HepG2 (cell line): ENCODE measurements at regions not wholly inside any gene's neighbourhood (a gene's known extent, or its start where the extent isn't known, plus 50 kb on each side); places are given as distances from the start of the nearest gene placed in this dataset.

Experiments
- DR1 ChIP-seq: sonication (generic); formaldehyde crosslinking; IDR thresholded peaks from 2 replicates; pipeline ENCODE4 v1.8.0; 2021; ENCODE audit warnings: mild to moderate bottlenecking, missing genetic modification reagents, inconsistent platforms
- EHMT2 ChIP-seq: fragments of 200-600 bp; sonication (generic); IDR thresholded peaks from 2 replicates; pipeline ENCODE4 v1.7.0; 2017; ENCODE audit warnings: antibody characterized with exemption, low read depth, low read length, borderline replicate concordance
- FIP1L1 ChIP-seq: fragments of 200-400 bp; formaldehyde crosslinking; IDR thresholded peaks from 2 replicates; pipeline ENCODE4 v1.6.1; 2018; ENCODE audit warnings: low read depth, mild to moderate bottlenecking, low read length, moderate library complexity, borderline replicate concordance; ENCODE audit not compliant: insufficient read depth
- JUNB ChIP-seq: sonication (generic); formaldehyde crosslinking; IDR thresholded peaks from 2 replicates; pipeline ENCODE4 v1.8.0; 2022; ENCODE audit warnings: missing genetic modification reagents, mild to moderate bottlenecking, borderline replicate concordance
- KDM3A ChIP-seq: IDR thresholded peaks from 2 replicates; pipeline ENCODE4 v1.6.1; 2018; ENCODE audit warnings: low read depth, missing compliant biosample characterization
- MIER3 ChIP-seq: IDR thresholded peaks from 2 replicates; pipeline ENCODE4 v1.6.1; 2016; ENCODE audit warnings: missing compliant biosample characterization, borderline replicate concordance
- NPAS2 ChIP-seq: sonication (generic); formaldehyde crosslinking; IDR thresholded peaks from 2 replicates; pipeline ENCODE4 v1.8.0; 2022; ENCODE audit warnings: mild to moderate bottlenecking, missing genetic modification reagents, borderline replicate concordance
- RBAK ChIP-seq: sonication (generic); formaldehyde crosslinking; IDR thresholded peaks from 2 replicates; pipeline ENCODE4 v1.5.1; 2020; ENCODE audit warnings: mild to moderate bottlenecking, missing genetic modification reagents
- SRSF1 ChIP-seq: fragments of 200-400 bp; formaldehyde crosslinking; optimal IDR thresholded peaks from 2 replicates; pipeline ENCODE3; 2017; ENCODE audit warnings: mild to moderate bottlenecking, low read depth, low read length, moderate library complexity
- ZNF180 ChIP-seq: sonication (generic); formaldehyde crosslinking; IDR thresholded peaks from 2 replicates; pipeline ENCODE4 v1.4.0; 2020; ENCODE audit warnings: low read depth, missing genetic modification reagents, borderline replicate concordance
- ZNF274 ChIP-seq: sonication (generic); formaldehyde crosslinking; IDR thresholded peaks from 2 replicates; pipeline ENCODE4 v1.5.1; 2020; ENCODE audit warnings: mild to moderate bottlenecking, missing genetic modification reagents
- ZSCAN12 ChIP-seq: sonication (generic); formaldehyde crosslinking; IDR thresholded peaks from 2 replicates; pipeline ENCODE4 v1.9.0; 2021; ENCODE audit warnings: mild to moderate bottlenecking, missing genetic modification reagents
- TF ChIP-seq, protein P1 (sequence below), 2 experiments: IDR thresholded peaks; 2 replicates each; pipeline ENCODE4 v1.6.1; 2011 to 2012; ENCODE audit warnings: low read length in 2 of 2, borderline replicate concordance in 1 of 2, low read depth in 1 of 2, mild to moderate bottlenecking in 1 of 2, moderate library complexity in 1 of 2
- TF ChIP-seq, protein P2 (sequence below): sonication (generic); formaldehyde crosslinking; IDR thresholded peaks from 2 replicates; pipeline ENCODE4 v1.8.1; 2022; ENCODE audit warnings: low read depth, mild to moderate bottlenecking, missing genetic modification reagents
- TF ChIP-seq, protein P3 (sequence below), 2 experiments: fragments of 450-650 bp in 1 of 2; sonication (generic) in 1 of 2; formaldehyde crosslinking; IDR thresholded peaks; 2 replicates each; pipeline versions ENCODE4 v1.5.0 to v1.8.0; 2020 to 2022; ENCODE audit warnings: mild to moderate bottlenecking in 1 of 2, missing genetic modification reagents in 1 of 2
- TF ChIP-seq, protein P4 (sequence below): sonication (generic); formaldehyde crosslinking; IDR thresholded peaks from 2 replicates; pipeline ENCODE4 v1.4.0; 2020; ENCODE audit warnings: missing genetic modification reagents, borderline replicate concordance
- TF ChIP-seq, protein P5 (sequence below): sonication (generic); formaldehyde crosslinking; conservative IDR thresholded peaks from 2 replicates; pipeline ENCODE4 v1.4.0; 2020; ENCODE audit warnings: missing genetic modification reagents

DNA sequence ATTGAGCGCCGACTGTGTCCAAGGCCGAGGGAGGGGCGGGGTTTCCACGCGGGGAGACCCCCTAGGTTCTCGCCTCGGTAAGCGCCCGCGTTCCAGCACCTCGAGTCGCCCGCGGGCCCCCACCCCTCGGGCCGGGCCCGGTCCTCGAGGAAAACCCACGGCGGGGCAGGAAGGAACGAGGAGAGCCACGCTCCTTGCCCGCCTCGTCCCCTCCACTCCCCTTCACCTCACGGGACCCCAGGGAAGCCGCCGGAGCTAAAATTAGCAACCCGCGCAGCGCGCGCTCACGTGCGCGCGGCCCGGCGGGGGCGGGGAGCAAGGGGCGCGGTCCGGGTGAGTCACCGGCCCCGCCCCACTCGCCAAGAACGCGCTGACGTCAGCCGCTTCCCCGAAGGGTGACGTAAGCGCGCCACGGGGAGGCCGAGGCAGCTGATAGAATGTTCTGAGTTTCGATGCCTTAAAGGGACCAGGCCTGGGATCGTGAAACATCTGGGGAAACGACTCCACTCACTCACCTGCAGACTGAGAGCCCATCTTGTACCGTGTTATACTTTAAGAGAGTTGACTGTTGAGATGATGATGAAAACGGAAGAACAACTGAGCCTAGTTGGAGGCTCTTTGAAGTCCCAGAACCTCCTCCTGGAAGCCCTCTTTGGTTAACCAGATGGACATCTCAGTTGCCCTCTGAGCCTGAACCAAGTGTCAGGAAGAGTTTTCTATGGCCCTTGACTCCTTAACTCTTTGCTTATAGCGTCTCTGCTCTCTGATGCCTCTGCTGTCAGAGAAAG, 49.7 kb upstream of the ATF3 start (continued):
- TF ChIP-seq, protein P1, sequence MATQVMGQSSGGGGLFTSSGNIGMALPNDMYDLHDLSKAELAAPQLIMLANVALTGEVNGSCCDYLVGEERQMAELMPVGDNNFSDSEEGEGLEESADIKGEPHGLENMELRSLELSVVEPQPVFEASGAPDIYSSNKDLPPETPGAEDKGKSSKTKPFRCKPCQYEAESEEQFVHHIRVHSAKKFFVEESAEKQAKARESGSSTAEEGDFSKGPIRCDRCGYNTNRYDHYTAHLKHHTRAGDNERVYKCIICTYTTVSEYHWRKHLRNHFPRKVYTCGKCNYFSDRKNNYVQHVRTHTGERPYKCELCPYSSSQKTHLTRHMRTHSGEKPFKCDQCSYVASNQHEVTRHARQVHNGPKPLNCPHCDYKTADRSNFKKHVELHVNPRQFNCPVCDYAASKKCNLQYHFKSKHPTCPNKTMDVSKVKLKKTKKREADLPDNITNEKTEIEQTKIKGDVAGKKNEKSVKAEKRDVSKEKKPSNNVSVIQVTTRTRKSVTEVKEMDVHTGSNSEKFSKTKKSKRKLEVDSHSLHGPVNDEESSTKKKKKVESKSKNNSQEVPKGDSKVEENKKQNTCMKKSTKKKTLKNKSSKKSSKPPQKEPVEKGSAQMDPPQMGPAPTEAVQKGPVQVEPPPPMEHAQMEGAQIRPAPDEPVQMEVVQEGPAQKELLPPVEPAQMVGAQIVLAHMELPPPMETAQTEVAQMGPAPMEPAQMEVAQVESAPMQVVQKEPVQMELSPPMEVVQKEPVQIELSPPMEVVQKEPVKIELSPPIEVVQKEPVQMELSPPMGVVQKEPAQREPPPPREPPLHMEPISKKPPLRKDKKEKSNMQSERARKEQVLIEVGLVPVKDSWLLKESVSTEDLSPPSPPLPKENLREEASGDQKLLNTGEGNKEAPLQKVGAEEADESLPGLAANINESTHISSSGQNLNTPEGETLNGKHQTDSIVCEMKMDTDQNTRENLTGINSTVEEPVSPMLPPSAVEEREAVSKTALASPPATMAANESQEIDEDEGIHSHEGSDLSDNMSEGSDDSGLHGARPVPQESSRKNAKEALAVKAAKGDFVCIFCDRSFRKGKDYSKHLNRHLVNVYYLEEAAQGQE (IDR thresholded peaks at IDR 0.05; ENCODE audit: borderline replicate concordance in 1 of 2, low read depth in 1 of 2, low read length in 2 of 2), result no peak
- no peak for TF ChIP-seq FIP1L1
- no peak; the same call in 1 of the 2 replicates for TF ChIP-seq JUNB (CRISPR knock-in tag)
- no peak for TF ChIP-seq NPAS2 (CRISPR knock-in tag)
- TF ChIP-seq ZNF180 (CRISPR knock-in tag), result no peak
- TF ChIP-seq ZNF274 (CRISPR knock-in tag), result no peak
- peak; percentile 23 for TF ChIP-seq SRSF1
- TF ChIP-seq, protein P2, sequence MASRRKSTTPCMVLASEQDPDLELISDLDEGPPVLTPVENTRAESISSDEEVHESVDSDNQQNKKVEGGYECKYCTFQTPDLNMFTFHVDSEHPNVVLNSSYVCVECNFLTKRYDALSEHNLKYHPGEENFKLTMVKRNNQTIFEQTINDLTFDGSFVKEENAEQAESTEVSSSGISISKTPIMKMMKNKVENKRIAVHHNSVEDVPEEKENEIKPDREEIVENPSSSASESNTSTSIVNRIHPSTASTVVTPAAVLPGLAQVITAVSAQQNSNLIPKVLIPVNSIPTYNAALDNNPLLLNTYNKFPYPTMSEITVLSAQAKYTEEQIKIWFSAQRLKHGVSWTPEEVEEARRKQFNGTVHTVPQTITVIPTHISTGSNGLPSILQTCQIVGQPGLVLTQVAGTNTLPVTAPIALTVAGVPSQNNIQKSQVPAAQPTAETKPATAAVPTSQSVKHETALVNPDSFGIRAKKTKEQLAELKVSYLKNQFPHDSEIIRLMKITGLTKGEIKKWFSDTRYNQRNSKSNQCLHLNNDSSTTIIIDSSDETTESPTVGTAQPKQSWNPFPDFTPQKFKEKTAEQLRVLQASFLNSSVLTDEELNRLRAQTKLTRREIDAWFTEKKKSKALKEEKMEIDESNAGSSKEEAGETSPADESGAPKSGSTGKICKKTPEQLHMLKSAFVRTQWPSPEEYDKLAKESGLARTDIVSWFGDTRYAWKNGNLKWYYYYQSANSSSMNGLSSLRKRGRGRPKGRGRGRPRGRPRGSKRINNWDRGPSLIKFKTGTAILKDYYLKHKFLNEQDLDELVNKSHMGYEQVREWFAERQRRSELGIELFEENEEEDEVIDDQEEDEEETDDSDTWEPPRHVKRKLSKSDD, result 0 out of 2 replicates have a peak, but pooled peaks have one; percentile 35
- no peak for TF ChIP-seq DR1 (CRISPR knock-in tag)
- TF ChIP-seq, protein P3, sequence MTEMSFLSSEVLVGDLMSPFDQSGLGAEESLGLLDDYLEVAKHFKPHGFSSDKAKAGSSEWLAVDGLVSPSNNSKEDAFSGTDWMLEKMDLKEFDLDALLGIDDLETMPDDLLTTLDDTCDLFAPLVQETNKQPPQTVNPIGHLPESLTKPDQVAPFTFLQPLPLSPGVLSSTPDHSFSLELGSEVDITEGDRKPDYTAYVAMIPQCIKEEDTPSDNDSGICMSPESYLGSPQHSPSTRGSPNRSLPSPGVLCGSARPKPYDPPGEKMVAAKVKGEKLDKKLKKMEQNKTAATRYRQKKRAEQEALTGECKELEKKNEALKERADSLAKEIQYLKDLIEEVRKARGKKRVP (CRISPR knock-in tag; IDR thresholded peaks at IDR 0.05), result peak in 1 of 2 experiments; percentile 71; a peak in 2 of 4 replicates
- no peak for TF ChIP-seq EHMT2
- TF ChIP-seq KDM3A, result no peak; the same call in 1 of the 2 replicates
- TF ChIP-seq, protein P4, sequence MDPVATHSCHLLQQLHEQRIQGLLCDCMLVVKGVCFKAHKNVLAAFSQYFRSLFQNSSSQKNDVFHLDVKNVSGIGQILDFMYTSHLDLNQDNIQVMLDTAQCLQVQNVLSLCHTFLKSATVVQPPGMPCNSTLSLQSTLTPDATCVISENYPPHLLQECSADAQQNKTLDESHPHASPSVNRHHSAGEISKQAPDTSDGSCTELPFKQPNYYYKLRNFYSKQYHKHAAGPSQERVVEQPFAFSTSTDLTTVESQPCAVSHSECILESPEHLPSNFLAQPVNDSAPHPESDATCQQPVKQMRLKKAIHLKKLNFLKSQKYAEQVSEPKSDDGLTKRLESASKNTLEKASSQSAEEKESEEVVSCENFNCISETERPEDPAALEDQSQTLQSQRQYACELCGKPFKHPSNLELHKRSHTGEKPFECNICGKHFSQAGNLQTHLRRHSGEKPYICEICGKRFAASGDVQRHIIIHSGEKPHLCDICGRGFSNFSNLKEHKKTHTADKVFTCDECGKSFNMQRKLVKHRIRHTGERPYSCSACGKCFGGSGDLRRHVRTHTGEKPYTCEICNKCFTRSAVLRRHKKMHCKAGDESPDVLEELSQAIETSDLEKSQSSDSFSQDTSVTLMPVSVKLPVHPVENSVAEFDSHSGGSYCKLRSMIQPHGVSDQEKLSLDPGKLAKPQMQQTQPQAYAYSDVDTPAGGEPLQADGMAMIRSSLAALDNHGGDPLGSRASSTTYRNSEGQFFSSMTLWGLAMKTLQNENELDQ (CRISPR knock-in tag), result no peak
- no peak for TF ChIP-seq RBAK
- TF ChIP-seq ZSCAN12 (CRISPR knock-in tag), result no peak
- no peak for TF ChIP-seq MIER3 (CRISPR knock-in tag)
- TF ChIP-seq, protein P5, sequence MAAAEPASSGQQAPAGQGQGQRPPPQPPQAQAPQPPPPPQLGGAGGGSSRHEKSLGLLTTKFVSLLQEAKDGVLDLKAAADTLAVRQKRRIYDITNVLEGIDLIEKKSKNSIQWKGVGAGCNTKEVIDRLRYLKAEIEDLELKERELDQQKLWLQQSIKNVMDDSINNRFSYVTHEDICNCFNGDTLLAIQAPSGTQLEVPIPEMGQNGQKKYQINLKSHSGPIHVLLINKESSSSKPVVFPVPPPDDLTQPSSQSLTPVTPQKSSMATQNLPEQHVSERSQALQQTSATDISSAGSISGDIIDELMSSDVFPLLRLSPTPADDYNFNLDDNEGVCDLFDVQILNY (CRISPR knock-in tag), result no peak
